HG02870 (cell line): ENCODE measurements at regions not wholly inside any gene's neighbourhood (a gene's known extent, or its start where the extent isn't known, plus 50 kb on each side); places are given as distances from the start of the nearest gene placed in this dataset.

ENCODE experiments used
- ATAC-seq: cut with Tn5 transposase; IDR thresholded peaks from one replicate; pipeline ENCODE4 v1.9.1; 2021; ENCODE audit warnings: mild to moderate bottlenecking, moderate library complexity; ENCODE audit not compliant: unreplicated experiment

GRCh38 chr13:40318366-40318765 lies 348.1 kb downstream of the FOXO1 start:
- no peak for ATAC-seq

- ATAC-seq = no peak
Observed at GRCh38 chr13:40319699-40320579, 346.5 kb downstream of the FOXO1 start.

GRCh38 chr13:40328091-40328490 lies 338.4 kb downstream of the FOXO1 start:
- no peak for ATAC-seq

GRCh38 chr13:40329781-40330485 lies 336.5 kb downstream of the FOXO1 start:
- peak; percentile 55 for ATAC-seq

- ATAC-seq = no peak
Observed at GRCh38 chr13:40330950-40331349, 335.5 kb downstream of the FOXO1 start.

GRCh38 chr13:40331802-40332201 lies 334.6 kb downstream of the FOXO1 start:
- no peak for ATAC-seq

- ATAC-seq = no peak
Observed at GRCh38 chr13:40333226-40333625, 333.2 kb downstream of the FOXO1 start.

- ATAC-seq = no peak
Observed at GRCh38 chr13:40334031-40334430, 332.4 kb downstream of the FOXO1 start.

GRCh38 chr13:40334616-40335015 lies 331.8 kb downstream of the FOXO1 start:
- no peak for ATAC-seq

- ATAC-seq = no peak
Observed at GRCh38 chr13:40336228-40337221, 329.9 kb downstream of the FOXO1 start.

GRCh38 chr13:40337651-40338050 lies 328.8 kb downstream of the FOXO1 start:
- no peak for ATAC-seq

- no peak for ATAC-seq
Observed at GRCh38 chr13:40338217-40338616, 328.2 kb downstream of the FOXO1 start.

- ATAC-seq = no peak
Observed at GRCh38 chr13:40340368-40341095, 325.9 kb downstream of the FOXO1 start.

GRCh38 chr13:40341096-40341471 lies 325.4 kb downstream of the FOXO1 start:
- no peak for ATAC-seq

- ATAC-seq = no peak
Observed at GRCh38 chr13:40341501-40341900, 324.9 kb downstream of the FOXO1 start.

GRCh38 chr13:40342461-40342860 lies 324.0 kb downstream of the FOXO1 start:
- no peak for ATAC-seq

- ATAC-seq = no peak
Observed at GRCh38 chr13:40342901-40343300, 323.5 kb downstream of the FOXO1 start.

- ATAC-seq = no peak
Observed at GRCh38 chr13:40343550-40344269, 322.7 kb downstream of the FOXO1 start.

- ATAC-seq = peak; percentile 87
Observed at GRCh38 chr13:40344270-40345148, 321.9 kb downstream of the FOXO1 start.
